NCI-H2227 (cell line): ENCODE measurements at regions not wholly inside any gene's neighbourhood (a gene's known extent, or its start where the extent isn't known, plus 50 kb on each side); places are given as distances from the start of the nearest gene placed in this dataset.

Experiments
- DNase-seq: peaks from one replicate; lab custom pipeline; 2025; ENCODE audit not compliant: unreplicated experiment; lab: John Stamatoyannopoulos, UW

DNA sequence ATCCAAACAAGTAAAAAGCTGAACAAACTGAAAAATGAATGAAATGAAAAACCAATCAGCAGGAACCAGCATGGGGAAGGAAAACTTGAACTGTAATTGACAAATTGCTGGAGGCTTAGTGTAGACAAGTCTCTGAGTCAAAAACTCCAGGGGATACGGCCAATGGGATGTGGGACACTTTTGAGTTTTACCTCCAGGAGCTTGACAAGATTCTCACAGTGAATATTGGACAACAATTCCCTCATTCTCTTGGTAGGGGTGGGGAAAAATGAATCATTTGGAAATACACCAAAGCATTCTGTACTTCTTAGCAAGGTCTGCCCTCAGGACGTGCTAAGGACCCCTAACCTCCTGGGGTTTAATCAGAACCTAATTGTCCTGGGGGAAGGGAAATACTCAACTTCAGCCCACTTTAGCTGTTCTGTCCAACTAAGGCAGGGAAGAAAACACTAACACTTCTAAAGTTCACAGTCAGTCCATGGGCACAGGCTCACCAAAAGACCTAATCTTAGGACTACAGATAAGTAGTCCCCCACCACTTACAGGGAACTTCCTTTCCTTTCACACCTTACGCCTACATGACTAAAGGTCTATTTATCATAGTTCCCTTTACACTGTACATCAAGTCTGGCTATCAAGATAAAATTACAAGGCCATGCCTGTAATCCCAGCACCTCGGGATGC lies 60.7 kb upstream of the CDC42BPA start:
- no peak for DNase-seq

DNA sequence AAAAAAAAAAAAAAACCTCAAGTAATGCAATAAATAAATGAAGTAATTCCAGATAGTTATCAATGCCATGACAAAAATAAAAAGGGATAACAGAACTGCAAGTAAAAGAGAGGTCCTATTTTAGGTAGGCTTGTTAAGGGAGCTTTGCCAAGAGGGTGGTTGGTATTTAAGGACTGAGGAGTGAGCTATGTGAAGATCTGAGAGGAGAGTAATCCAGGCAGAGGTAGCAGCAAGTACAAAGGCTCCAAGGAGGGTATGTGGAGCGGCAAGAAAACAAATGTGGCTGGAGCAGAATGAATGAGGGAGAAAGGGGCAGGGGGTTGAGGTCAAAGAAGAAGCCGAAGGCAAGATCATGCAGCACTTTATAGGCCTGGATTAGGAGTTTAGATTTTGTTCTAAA lies 59.9 kb upstream of the CDC42BPA start:
- DNase-seq: no peak

DNA sequence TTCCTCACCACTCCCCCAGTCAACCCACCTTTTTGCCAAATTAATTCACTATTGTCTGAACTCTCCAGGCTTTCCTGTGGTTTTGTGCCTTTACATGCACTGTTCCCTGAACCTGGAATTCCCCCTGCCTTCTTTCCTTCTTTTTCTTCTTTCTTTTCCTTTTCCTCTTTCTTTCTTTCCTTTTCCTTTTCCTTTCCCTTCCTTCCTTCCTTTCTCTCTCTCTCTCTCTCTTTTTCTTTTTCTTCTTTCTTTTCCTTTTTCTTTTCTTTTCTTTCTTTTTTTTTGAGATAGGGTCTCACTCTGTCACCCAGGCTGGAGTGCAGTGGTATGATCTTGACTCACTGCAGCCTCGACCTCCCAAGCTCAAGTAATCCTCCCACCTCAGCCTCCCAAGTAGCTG lies 56.6 kb upstream of the CDC42BPA start:
- DNase-seq: no peak

DNA sequence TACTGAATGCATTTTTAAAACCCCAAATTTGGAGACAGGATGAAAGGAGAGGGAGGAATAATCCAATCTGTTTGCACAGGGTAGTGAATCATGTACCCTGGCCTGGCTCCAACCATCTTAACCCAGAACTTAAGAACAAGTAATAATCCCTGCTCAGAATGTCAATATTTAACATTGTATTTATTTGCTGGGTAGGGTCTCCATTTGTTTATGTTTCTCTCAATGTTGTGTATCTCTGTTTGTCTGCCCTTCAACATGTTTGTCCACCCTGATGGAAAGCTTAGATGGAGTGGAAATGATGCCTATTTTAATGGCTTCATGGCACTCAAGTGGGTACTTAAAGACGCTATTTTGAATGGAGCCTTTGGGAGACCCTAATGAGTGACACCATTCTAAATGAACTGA lies 54.4 kb upstream of the CDC42BPA start:
- no peak for DNase-seq

DNA sequence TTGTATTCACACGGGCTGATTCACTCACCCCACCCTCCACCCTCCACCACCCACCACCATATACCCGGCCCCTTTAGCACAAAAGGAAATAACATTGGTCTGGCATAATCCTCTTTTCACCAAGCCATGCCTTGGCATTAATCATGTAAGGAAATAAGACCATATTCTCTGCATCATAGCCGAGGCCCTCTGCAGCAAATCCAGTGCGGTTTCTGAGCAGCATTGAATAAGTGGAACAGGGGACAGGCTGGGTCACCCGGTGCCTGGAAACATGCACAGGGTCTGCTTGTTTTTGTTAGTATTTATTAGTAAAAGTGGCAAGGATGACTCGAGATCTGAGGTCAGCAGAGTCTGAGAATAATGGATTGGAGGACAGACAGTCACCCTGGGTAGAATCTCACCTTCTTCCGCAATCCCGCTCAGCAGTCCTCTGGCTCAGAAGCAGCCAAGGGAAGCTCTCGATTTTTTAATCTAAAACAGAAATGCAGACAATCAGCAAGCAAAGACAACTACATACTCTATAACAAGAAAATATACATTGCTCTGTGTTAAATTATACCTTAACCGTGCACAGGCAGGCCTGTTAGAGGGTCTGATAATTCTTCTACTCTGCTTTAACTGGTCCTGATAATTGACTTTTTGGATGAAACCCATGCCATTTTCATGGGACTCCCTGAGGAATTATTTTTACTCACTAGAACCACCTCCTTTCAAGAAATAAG lies 52.4 kb upstream of the CDC42BPA start:
- DNase-seq: no peak

DNA sequence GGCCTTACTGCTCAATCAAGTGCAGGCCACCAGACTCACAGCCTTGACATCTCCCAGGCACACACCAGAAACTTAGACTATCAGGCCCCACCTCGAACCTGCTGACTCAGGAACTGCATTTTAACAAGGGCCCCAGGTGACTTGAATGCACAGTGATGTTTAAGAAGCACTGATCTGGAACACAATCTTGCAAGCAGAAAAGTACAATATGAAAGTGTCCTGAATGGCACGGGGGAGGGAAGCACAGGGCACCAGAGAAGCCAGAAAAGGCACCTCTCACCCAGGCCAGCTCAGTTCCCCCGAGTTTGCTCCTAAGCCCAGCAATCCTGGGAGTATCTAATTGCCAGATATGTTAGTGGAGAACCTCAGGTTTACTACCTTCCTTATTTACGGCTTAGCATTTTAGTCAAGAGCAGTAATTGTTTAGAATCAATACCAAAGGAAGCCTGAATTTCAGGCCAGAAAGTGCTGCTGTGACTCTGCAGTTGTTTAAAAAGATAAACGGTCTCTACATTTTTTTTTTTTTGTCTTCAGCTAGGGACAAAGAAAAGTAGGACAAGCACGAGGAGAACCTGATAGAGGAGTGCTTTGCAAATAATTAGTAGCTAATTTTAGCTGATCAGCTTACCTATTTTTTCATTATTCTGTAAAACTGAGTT lies 50.9 kb upstream of the CDC42BPA start:
- DNase-seq: no peak
